ENCODE measurements at regions not wholly inside any gene's neighbourhood (a gene's known extent, or its start where the extent isn't known, plus 50 kb on each side); places are given as distances from the start of the nearest gene placed in this dataset.

DNA sequence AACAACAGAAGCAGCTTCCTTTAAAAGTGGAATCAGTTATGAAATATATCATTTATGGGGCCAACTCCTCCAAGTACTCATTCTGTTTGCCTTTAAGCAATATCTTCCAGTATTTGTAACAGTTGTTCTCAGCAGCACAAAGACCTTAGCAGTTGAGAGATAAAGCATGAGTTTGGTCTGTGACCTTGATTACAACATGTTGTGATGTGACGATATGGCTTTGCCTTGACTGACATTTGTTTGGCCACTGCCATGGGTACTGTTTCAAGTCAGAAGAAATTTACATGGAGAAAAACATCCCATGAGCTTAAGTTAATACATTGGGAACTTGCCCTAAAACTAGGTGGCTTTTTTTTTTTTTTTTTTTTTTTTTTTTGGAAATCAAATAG is 175.1 kb upstream of the KBTBD8 start:
- TF ChIP-seq, protein P1, sequence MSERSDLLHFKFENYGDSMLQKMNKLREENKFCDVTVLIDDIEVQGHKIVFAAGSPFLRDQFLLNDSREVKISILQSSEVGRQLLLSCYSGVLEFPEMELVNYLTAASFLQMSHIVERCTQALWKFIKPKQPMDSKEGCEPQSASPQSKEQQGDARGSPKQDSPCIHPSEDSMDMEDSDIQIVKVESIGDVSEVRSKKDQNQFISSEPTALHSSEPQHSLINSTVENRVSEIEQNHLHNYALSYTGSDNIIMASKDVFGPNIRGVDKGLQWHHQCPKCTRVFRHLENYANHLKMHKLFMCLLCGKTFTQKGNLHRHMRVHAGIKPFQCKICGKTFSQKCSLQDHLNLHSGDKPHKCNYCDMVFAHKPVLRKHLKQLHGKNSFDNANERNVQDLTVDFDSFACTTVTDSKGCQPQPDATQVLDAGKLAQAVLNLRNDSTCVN (tag by site-specific recombination; optimal IDR thresholded peaks at IDR 0.05), result no peak
- TF ChIP-seq, protein P2, sequence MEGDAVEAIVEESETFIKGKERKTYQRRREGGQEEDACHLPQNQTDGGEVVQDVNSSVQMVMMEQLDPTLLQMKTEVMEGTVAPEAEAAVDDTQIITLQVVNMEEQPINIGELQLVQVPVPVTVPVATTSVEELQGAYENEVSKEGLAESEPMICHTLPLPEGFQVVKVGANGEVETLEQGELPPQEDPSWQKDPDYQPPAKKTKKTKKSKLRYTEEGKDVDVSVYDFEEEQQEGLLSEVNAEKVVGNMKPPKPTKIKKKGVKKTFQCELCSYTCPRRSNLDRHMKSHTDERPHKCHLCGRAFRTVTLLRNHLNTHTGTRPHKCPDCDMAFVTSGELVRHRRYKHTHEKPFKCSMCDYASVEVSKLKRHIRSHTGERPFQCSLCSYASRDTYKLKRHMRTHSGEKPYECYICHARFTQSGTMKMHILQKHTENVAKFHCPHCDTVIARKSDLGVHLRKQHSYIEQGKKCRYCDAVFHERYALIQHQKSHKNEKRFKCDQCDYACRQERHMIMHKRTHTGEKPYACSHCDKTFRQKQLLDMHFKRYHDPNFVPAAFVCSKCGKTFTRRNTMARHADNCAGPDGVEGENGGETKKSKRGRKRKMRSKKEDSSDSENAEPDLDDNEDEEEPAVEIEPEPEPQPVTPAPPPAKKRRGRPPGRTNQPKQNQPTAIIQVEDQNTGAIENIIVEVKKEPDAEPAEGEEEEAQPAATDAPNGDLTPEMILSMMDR (tag by site-specific recombination; IDR thresholded peaks at IDR 0.05), result no peak
- TF ChIP-seq ZNF248 (tag by site-specific recombination; IDR thresholded peaks at IDR 0.05) (no peak), SP2 (tag by site-specific recombination; IDR thresholded peaks at IDR 0.05) (no peak), SP7 (tag by site-specific recombination; IDR thresholded peaks at IDR 0.05) (no peak), ZNF544 (tag by site-specific recombination; IDR thresholded peaks at IDR 0.05) (no peak), ZNF629 (tag by site-specific recombination; IDR thresholded peaks at IDR 0.05) (no peak), ZBTB7A (tag by site-specific recombination; IDR thresholded peaks at IDR 0.05; ENCODE audit: low read depth) (no peak), ZBTB1 (tag by site-specific recombination; IDR thresholded peaks at IDR 0.05) (no peak)
- TF ChIP-seq, protein P3, sequence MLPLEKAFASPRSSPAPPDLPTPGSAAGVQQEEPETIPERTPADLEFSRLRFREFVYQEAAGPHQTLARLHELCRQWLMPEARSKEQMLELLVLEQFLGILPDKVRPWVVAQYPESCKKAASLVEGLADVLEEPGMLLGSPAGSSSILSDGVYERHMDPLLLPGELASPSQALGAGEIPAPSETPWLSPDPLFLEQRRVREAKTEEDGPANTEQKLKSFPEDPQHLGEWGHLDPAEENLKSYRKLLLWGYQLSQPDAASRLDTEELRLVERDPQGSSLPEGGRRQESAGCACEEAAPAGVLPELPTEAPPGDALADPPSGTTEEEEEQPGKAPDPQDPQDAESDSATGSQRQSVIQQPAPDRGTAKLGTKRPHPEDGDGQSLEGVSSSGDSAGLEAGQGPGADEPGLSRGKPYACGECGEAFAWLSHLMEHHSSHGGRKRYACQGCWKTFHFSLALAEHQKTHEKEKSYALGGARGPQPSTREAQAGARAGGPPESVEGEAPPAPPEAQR (tag by site-specific recombination; IDR thresholded peaks at IDR 0.05), result no peak

All from HEK293 (cell line).